HCT116 (cell line): ENCODE measurements at regions not wholly inside any gene's neighbourhood (a gene's known extent, or its start where the extent isn't known, plus 50 kb on each side); places are given as distances from the start of the nearest gene placed in this dataset.
A peak's percentile ranks its signal among the peaks of the same experiment; 100 is the strongest.

Experiments used
- ATAC-seq: fragments of 200-7000 bp; cut with Tn5 transposase; 2 replicates; pipeline ENCODE4 v1.9.1; 2020; ENCODE audit warnings: mild to moderate bottlenecking, moderate library complexity
- BruUV-seq: library from RNA; stranded (reverse); fragments of 400-500 nt; replicated peaks from 2 replicates; lab custom pipeline; 2021; lab: Mats Ljungman, UMichigan
- CTCF ChIA-PET: fragments of 300-600 bp; sonication (Branson Sonifier 250); formaldehyde crosslinking; loops from one replicate; lab custom pipeline; 2021; ENCODE audit warnings: antibody characterized with exemption; lab: Charles Lee
- POLR2A ChIA-PET: fragments of 300-600, 350-600 bp; sonication (Branson Sonifier 250); formaldehyde crosslinking; loops from one replicate; lab custom pipeline; 2021; ENCODE audit warnings: antibody characterized with exemption; lab: Charles Lee
- RAD21 ChIA-PET, 2 experiments: fragments of 300-600 bp; sonication (Branson Sonifier 250); formaldehyde crosslinking; loops; one replicate each; lab custom pipeline; 2023; ENCODE audit warnings: low total read pairs in 2 of 2; ENCODE audit not compliant: uncharacterized antibody in 2 of 2, unreplicated experiment in 2 of 2, low non-redundant PET in 1 of 2; lab: Charles Lee
- DNase-seq: peaks from one replicate; pipeline ENCODE4 v3.0.0-alpha.2; 2010; ENCODE audit warnings: low read depth, low spot score
- H2AFZ ChIP-seq: fragments of 200-600 bp; shearing (Covaris generic), sonication (generic); 2 replicates; pipeline ENCODE4 v1.6.1; 2017; ENCODE audit warnings: low read depth, mixed run types, mixed read lengths, antibody characterized with exemption, low read length; ENCODE audit not compliant: poor library complexity, severe bottlenecking
- H3K27ac ChIP-seq: 2 replicates; pipeline ENCODE4 v1.5.1; 2012; ENCODE audit warnings: low read depth, low read length
- H3K27me3 ChIP-seq: fragments of 200-600 bp; sonication (generic); 2 replicates; pipeline ENCODE4 v1.6.1; 2016; ENCODE audit warnings: mixed run types, low read length, mixed read lengths; ENCODE audit not compliant: insufficient read depth
- H3K36me3 ChIP-seq, 2 experiments: fragments of 200-500 bp in 1 of 2; fragments of 200-600 bp in 1 of 2; sonication (Bioruptor generic) in 1 of 2; sonication (generic) in 1 of 2; 2 replicates each; pipeline versions ENCODE4 v1.5.1 to v1.6.1; 2014 to 2016; ENCODE audit warnings: low read length in 2 of 2, inconsistent platforms in 1 of 2, mixed read lengths in 1 of 2, mixed run types in 1 of 2; ENCODE audit not compliant: insufficient read depth in 2 of 2, control insufficient read depth in 1 of 2
- H3K4me1 ChIP-seq, 2 experiments: fragments of 200-600 bp in 1 of 2; sonication (generic) in 1 of 2; 2 replicates each; pipeline versions ENCODE4 v1.5.1 to v1.6.1; 2012 to 2017; ENCODE audit warnings: low read length in 2 of 2, inconsistent platforms in 1 of 2, mild to moderate bottlenecking in 1 of 2, mixed read lengths in 1 of 2, mixed run types in 1 of 2, moderate library complexity in 1 of 2; ENCODE audit not compliant: insufficient read depth in 2 of 2, control insufficient read depth in 1 of 2
- H3K4me2 ChIP-seq: fragments of 200-600 bp; sonication (generic); 2 replicates; pipeline ENCODE4 v1.6.1; 2017; ENCODE audit warnings: mixed run types, low read length, mixed read lengths
- H3K4me3 ChIP-seq, 2 experiments: fragments of 200-600 bp in 1 of 2; sonication (generic) in 1 of 2; replicated peaks in 1 of 2; 2 replicates each; pipeline ENCODE4 v1.5.1; 2011 to 2016; ENCODE audit warnings: low read length in 2 of 2, control low read depth in 1 of 2, low read depth in 1 of 2, mild to moderate bottlenecking in 1 of 2, mixed read lengths in 1 of 2, mixed run types in 1 of 2
- H3K79me2 ChIP-seq: fragments of 200-600 bp; sonication (generic); 2 replicates; pipeline ENCODE4 v1.6.1; 2017; ENCODE audit warnings: mild to moderate bottlenecking, mixed run types, low read length, moderate library complexity, mixed read lengths; ENCODE audit not compliant: insufficient read depth
- H3K9ac ChIP-seq: fragments of 200-600 bp; sonication (generic); 2 replicates; pipeline ENCODE4 v1.6.1; 2016; ENCODE audit warnings: low read length, mixed read lengths
- H3K9me2 ChIP-seq: fragments of 200-600 bp; sonication (generic), shearing (Covaris generic); 2 replicates; pipeline ENCODE4 v1.6.1; 2017; ENCODE audit warnings: mixed run types, mild to moderate bottlenecking, moderate library complexity; ENCODE audit not compliant: insufficient read depth
- H3K9me3 ChIP-seq, 2 experiments: fragments of 200-500 bp in 1 of 2; fragments of 200-600 bp in 1 of 2; sonication (Bioruptor generic) in 1 of 2; sonication (generic) in 1 of 2; 2 replicates each; pipeline ENCODE4 v1.6.1; 2014 to 2017; ENCODE audit warnings: low read length in 2 of 2, mixed read lengths in 2 of 2, inconsistent platforms in 1 of 2, low read depth in 1 of 2, mild to moderate bottlenecking in 1 of 2, mixed run types in 1 of 2, moderate library complexity in 1 of 2; ENCODE audit not compliant: control insufficient read depth in 1 of 2, insufficient read depth in 1 of 2
- H4K20me1 ChIP-seq: fragments of 200-600 bp; sonication (generic), shearing (Covaris generic); 2 replicates; pipeline ENCODE4 v1.6.1; 2017; ENCODE audit warnings: mixed run types, mild to moderate bottlenecking, moderate library complexity; ENCODE audit not compliant: insufficient read depth
- ELF1 ChIP-seq: IDR thresholded peaks from 2 replicates; pipeline ENCODE4 v1.6.1; 2012; ENCODE audit warnings: low read depth, borderline replicate concordance
- intact Hi-C: fragments of 100-400 bp; cut with micrococcal nuclease; formaldehyde crosslinking; loops from 2 replicates; pipeline ENCODE4 v1.10.0; 2022
- TF ChIP-seq, protein P1 (sequence below): IDR thresholded peaks from 2 replicates; pipeline ENCODE4 v1.6.1; 2012; ENCODE audit warnings: low read depth
- TF ChIP-seq, protein P2 (sequence below), 3 experiments: fragments of 200-600 bp in 1 of 3; sonication (generic) in 1 of 3; IDR thresholded peaks in 2 of 3; conservative IDR thresholded peaks in 1 of 3; 2 replicates each; pipeline ENCODE4 v1.5.1; 2012 to 2017; ENCODE audit warnings: low read depth in 2 of 3, low read length in 2 of 3, antibody characterized with exemption in 1 of 3, borderline replicate concordance in 1 of 3, control low read depth in 1 of 3, mild to moderate bottlenecking in 1 of 3, mixed read lengths in 1 of 3, mixed run types in 1 of 3, moderate library complexity in 1 of 3; ENCODE audit not compliant: insufficient read depth in 1 of 3

DNA sequence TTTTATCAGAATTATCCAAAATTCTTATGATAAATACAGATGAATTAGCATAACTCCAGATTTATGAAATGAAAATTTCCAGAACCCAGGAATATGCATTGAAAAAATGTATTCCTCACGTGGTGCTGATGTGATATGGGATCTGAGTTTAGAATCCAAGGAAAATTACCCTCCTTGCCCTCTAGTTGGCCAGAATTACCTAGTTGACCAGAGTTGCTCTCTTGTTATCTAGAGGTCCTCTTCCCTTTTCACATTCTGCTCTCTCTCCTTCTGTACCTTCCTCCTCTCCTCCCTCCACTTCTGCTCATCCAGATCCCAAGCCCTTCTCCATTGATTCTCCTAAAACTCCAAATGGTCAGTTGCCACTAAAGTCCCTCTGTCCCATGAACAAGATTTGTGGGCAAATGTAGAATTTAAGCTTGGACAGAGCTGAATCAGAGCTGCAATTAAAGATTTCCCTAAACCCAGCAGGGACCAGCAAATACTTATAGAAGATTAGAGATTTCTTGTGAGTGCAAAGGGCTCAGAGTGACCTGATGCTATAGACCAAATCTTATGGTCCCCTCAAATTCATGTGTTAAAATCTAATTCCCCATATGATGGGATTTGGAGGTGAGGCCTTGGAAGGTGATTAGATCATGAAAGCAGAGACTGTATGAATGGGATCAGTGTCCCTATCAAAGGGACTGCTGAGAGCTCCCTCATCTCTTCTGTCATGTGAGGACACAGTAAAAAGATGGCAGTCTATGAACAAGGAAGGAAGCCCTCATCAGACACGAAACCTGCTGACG lies 103.2 kb upstream of the IGLL5 start:
- Histone ChIP-seq H3K36me3 (no peaks in the 10 kb centered on the region), H3K9ac (no peak overlapping the region), H3K4me2 (no peak overlapping the region), H3K4me3 (no peak overlapping the region), H3K27ac (no peak overlapping the region), H3K4me1 (no peaks in the 10 kb centered on the region), H3K9me2 (no peaks in the 10 kb centered on the region), H3K9me3 (no peaks in the 10 kb centered on the region), H2AFZ (no peak overlapping the region), H3K79me2 (no peaks in the 10 kb centered on the region), H3K27me3 (peaks cover 5% of the 10 kb centered on the region; the same call in 1 of the 2 replicates), H4K20me1 (no peaks in the 10 kb centered on the region)
- DNase-seq (no peak), ATAC-seq (no peak)
- POLR2A ChIA-PET, result no interaction called here
- BruUV-seq, result no TSS peak
- CTCF ChIA-PET, result interaction anchor here (1.0 to 1.9 kb wide), 3 partner anchors 14 to 25 kb away, joined by 3 to 8 read pairs (median 3); no protein-coding TSS in a partner anchor
- TF ChIP-seq, protein P1, sequence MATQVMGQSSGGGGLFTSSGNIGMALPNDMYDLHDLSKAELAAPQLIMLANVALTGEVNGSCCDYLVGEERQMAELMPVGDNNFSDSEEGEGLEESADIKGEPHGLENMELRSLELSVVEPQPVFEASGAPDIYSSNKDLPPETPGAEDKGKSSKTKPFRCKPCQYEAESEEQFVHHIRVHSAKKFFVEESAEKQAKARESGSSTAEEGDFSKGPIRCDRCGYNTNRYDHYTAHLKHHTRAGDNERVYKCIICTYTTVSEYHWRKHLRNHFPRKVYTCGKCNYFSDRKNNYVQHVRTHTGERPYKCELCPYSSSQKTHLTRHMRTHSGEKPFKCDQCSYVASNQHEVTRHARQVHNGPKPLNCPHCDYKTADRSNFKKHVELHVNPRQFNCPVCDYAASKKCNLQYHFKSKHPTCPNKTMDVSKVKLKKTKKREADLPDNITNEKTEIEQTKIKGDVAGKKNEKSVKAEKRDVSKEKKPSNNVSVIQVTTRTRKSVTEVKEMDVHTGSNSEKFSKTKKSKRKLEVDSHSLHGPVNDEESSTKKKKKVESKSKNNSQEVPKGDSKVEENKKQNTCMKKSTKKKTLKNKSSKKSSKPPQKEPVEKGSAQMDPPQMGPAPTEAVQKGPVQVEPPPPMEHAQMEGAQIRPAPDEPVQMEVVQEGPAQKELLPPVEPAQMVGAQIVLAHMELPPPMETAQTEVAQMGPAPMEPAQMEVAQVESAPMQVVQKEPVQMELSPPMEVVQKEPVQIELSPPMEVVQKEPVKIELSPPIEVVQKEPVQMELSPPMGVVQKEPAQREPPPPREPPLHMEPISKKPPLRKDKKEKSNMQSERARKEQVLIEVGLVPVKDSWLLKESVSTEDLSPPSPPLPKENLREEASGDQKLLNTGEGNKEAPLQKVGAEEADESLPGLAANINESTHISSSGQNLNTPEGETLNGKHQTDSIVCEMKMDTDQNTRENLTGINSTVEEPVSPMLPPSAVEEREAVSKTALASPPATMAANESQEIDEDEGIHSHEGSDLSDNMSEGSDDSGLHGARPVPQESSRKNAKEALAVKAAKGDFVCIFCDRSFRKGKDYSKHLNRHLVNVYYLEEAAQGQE, result no peak
- no peak for TF ChIP-seq ELF1
- TF ChIP-seq, protein P2, sequence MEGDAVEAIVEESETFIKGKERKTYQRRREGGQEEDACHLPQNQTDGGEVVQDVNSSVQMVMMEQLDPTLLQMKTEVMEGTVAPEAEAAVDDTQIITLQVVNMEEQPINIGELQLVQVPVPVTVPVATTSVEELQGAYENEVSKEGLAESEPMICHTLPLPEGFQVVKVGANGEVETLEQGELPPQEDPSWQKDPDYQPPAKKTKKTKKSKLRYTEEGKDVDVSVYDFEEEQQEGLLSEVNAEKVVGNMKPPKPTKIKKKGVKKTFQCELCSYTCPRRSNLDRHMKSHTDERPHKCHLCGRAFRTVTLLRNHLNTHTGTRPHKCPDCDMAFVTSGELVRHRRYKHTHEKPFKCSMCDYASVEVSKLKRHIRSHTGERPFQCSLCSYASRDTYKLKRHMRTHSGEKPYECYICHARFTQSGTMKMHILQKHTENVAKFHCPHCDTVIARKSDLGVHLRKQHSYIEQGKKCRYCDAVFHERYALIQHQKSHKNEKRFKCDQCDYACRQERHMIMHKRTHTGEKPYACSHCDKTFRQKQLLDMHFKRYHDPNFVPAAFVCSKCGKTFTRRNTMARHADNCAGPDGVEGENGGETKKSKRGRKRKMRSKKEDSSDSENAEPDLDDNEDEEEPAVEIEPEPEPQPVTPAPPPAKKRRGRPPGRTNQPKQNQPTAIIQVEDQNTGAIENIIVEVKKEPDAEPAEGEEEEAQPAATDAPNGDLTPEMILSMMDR (IDR thresholded peaks at IDR 0.05 in 2 of 3, conservative IDR thresholded peaks at IDR 0.05 in 1 of 3; ENCODE audit: borderline replicate concordance in 1 of 3, insufficient read depth in 1 of 3, low read depth in 2 of 3, low read length in 2 of 3), result 0 out of 6 replicates have a peak, but pooled peaks of 1 of the 3 experiments have one; percentile 7
- intact Hi-C loops, result loop anchor here (10.0 kb wide), 1 partner anchor 170 kb away; no protein-coding TSS in a partner anchor
- RAD21 ChIA-PET, result no interaction called here
